ENCODE measurements at regions not wholly inside any gene's neighbourhood (a gene's known extent, or its start where the extent isn't known, plus 50 kb on each side); places are given as distances from the start of the nearest gene placed in this dataset.

DNA sequence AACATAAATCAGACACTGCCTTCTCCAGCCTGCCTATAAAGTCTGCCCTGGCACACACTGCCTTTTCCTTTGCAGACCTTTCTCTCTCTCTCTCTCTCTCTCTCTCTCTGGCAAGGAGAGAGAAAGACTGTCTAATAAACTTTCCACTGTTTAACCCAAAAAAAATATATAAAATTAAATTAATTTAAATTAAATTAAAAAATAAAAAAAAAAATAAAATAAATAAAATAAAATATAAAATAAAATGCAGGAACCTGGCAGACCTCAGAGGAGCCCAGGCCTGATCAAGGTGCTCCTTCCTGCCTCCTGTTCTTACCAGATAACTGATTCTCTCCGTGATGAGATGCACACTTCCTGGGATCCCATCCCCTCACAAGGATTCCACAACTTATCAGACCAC lies 103.9 kb upstream of the VASH1 start:
- Histone ChIP-seq H3K4me3 (no peak overlapping the region), H3K9me3 (peaks cover 0 to 12% (median 0%) of the 10 kb centered on the region in 3 donors), H3K4me1 (no peaks in the 10 kb centered on the region), H3K36me3 (no peaks in the 10 kb centered on the region), H3K27ac (no peak overlapping the region), H3K27me3 (peaks cover 0 to 6% (median 0%) of the 10 kb centered on the region in 3 donors)
- DNase-seq (no peak), ATAC-seq (no peak)
- intact Hi-C loops (cut with DNase I; ENCODE audit: low total_unique reads) (no loop called here), in situ Hi-C loops (cut with MboI; ENCODE audit: low sequenced_read_pairs in 4 of 4) (no loop called here)
- TF ChIP-seq, protein P1, sequence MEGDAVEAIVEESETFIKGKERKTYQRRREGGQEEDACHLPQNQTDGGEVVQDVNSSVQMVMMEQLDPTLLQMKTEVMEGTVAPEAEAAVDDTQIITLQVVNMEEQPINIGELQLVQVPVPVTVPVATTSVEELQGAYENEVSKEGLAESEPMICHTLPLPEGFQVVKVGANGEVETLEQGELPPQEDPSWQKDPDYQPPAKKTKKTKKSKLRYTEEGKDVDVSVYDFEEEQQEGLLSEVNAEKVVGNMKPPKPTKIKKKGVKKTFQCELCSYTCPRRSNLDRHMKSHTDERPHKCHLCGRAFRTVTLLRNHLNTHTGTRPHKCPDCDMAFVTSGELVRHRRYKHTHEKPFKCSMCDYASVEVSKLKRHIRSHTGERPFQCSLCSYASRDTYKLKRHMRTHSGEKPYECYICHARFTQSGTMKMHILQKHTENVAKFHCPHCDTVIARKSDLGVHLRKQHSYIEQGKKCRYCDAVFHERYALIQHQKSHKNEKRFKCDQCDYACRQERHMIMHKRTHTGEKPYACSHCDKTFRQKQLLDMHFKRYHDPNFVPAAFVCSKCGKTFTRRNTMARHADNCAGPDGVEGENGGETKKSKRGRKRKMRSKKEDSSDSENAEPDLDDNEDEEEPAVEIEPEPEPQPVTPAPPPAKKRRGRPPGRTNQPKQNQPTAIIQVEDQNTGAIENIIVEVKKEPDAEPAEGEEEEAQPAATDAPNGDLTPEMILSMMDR (IDR thresholded peaks at IDR 0.05 in 4 of 5, conservative IDR thresholded peaks at IDR 0.05 in 1 of 5) = no peak

DNA sequence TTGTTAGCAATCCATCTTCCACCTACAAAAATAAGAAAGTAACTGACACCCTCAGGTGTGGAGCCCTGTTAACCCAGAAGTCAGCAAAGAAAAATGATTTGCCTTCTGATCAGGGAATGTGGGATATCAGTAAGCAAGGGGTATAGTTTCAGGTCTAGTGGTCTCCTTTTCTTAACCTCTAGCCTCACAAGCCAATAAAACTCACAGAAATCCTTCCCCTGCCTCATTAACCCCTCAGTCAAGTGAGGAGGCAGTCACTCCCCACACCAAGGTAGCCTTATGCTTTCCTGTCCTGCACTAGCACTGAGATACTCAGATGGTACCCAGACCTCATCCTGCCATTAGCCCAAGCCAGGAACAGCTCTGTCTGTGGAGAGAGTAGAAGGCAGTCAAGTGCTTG lies 103.4 kb upstream of the VASH1 start:
- in situ Hi-C loops (cut with MboI; ENCODE audit: low sequenced_read_pairs in 4 of 4) = no loop called here
- Histone ChIP-seq H3K4me3 (no peak overlapping the region), H3K36me3 (no peaks in the 10 kb centered on the region), H3K27ac (no peak overlapping the region), H3K4me1 (no peaks in the 10 kb centered on the region), H3K27me3 (peaks cover 0 to 6% (median 0%) of the 10 kb centered on the region in 3 donors), H3K9me3 (peaks cover 0 to 12% (median 0%) of the 10 kb centered on the region in 3 donors)
- ATAC-seq = no peak
- TF ChIP-seq, protein P1 (IDR thresholded peaks at IDR 0.05 in 4 of 5, conservative IDR thresholded peaks at IDR 0.05 in 1 of 5) = no peak
- DNase-seq = no peak
- intact Hi-C loops (cut with DNase I; ENCODE audit: low total_unique reads) = no loop called here

DNA sequence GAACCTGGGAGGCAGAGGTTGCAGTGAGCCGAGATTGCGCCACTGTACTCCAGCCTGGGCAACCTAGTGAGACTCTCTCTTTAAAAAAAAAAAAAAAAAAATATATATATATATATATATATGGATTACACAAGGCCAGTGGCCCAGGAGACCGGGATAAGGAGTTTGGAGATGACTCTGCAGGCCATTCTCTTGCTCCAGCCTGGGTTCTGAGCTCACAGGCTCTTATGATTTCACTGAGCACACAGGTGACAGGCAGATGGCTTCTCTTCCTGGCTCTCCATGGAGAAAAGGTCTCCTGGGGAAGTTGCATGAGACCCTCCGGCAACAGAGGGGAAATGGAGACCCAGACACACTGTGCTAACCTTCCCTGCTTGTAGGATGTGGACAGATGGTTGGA lies 98.7 kb upstream of the VASH1 start:
- Histone ChIP-seq H3K27ac (no peak overlapping the region), H3K9me3 (peaks cover 0 to 11% (median 0%) of the 10 kb centered on the region in 3 donors), H3K36me3 (no peaks in the 10 kb centered on the region), H3K4me3 (no peak overlapping the region), H3K27me3 (peaks cover 0 to 6% (median 0%) of the 10 kb centered on the region in 3 donors), H3K4me1 (no peaks in the 10 kb centered on the region)
- intact Hi-C loops (cut with DNase I; ENCODE audit: low total_unique reads) (no loop called here), in situ Hi-C loops (cut with MboI; ENCODE audit: low sequenced_read_pairs in 4 of 4) (no loop called here)
- TF ChIP-seq, protein P1 (IDR thresholded peaks at IDR 0.05 in 4 of 5, conservative IDR thresholded peaks at IDR 0.05 in 1 of 5) = no peak
- no peak for TF ChIP-seq POLR2A (IDR thresholded peaks at IDR 0.05)
- no peak for DNase-seq
- ATAC-seq = no peak

DNA sequence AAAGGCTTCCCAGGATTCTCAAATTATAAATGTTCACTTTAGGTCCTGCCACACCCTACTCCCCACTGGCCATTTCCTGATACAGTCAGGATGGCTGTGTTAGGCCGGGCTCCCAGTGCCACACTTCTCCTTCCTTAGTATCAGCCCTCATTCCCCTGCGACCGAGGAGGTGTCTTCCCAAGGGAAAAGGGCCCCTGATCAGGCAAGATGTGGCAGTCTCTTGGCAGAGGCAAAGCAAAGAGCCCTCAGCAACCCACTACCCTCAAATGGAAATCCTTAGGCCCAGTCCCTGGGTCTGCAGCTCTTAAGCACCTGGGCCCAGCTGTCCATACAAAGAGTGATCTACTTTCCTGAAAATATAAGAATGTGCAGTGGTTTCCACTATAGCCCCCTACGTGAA lies 96.5 kb upstream of the VASH1 start:
- TF ChIP-seq, protein P1 (IDR thresholded peaks at IDR 0.05 in 4 of 5, conservative IDR thresholded peaks at IDR 0.05 in 1 of 5) = no peak
- TF ChIP-seq POLR2A (IDR thresholded peaks at IDR 0.05) = no peak
- intact Hi-C loops (cut with DNase I; ENCODE audit: low total_unique reads) = no loop called here
- Histone ChIP-seq H3K27me3 (peaks cover 0 to 3% (median 0%) of the 10 kb centered on the region in 3 donors), H3K27ac (no peak overlapping the region), H3K4me3 (no peak overlapping the region), H3K9me3 (peaks cover 0 to 3% (median 0%) of the 10 kb centered on the region in 3 donors), H3K4me1 (no peaks in the 10 kb centered on the region), H3K36me3 (no peaks in the 10 kb centered on the region)
- DNase-seq = no peak
- in situ Hi-C loops (cut with MboI; ENCODE audit: low sequenced_read_pairs in 4 of 4) = no loop called here
- ATAC-seq = no peak

DNA sequence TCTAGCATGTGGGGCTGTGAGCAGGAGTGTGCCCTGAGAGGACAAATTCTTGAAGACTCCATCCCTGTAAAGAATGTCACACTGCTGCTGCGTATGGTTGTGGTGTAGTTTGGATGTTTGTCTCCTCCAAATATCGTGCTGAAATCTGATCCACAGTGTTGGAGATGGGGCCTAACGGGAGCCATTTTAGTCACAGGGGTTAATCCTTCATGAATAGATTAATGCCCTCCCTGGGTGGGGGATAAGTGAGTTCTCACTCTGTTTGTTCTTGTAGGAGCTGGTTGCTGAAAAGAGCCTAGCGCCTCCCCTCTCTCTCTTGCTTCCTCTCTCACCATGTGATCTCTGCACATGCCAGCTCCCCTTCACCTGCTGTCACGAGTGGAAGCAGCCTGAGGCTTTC lies 94.5 kb upstream of the VASH1 start:
- ATAC-seq (no peak), DNase-seq (no peak)
- H3K4me1 ChIP-seq = no peaks in the 10 kb centered on the region
- in situ Hi-C loops (cut with MboI; ENCODE audit: low sequenced_read_pairs in 4 of 4) (no loop called here), intact Hi-C loops (cut with DNase I; ENCODE audit: low total_unique reads) (no loop called here)
- H3K36me3 ChIP-seq = no peaks in the 10 kb centered on the region
- no peak overlapping the region for H3K4me3 ChIP-seq
- peaks cover 0 to 3% (median 0%) of the 10 kb centered on the region in 3 donors for H3K9me3 ChIP-seq
- no peak for TF ChIP-seq POLR2A (IDR thresholded peaks at IDR 0.05)
- TF ChIP-seq, protein P1 (IDR thresholded peaks at IDR 0.05 in 4 of 5, conservative IDR thresholded peaks at IDR 0.05 in 1 of 5) = no peak
- no peak overlapping the region for H3K27ac ChIP-seq
- no peaks in the 10 kb centered on the region for H3K27me3 ChIP-seq
